GM21423 (cell line): ENCODE measurements at regions not wholly inside any gene's neighbourhood (a gene's known extent, or its start where the extent isn't known, plus 50 kb on each side); places are given as distances from the start of the nearest gene placed in this dataset.
A peak's percentile ranks its signal among the peaks of the same experiment; 100 is the strongest.
"Not testable (repeated sequence)": the region's sequence is repeated elsewhere in the genome, so short reads cannot be mapped to it uniquely, and the experiment has no call there.

Experiments used
- ATAC-seq: cut with Tn5 transposase; IDR thresholded peaks from one replicate; pipeline ENCODE4 v1.9.1; 2021; ENCODE audit warnings: mild to moderate bottlenecking, moderate library complexity; ENCODE audit not compliant: unreplicated experiment

DNA sequence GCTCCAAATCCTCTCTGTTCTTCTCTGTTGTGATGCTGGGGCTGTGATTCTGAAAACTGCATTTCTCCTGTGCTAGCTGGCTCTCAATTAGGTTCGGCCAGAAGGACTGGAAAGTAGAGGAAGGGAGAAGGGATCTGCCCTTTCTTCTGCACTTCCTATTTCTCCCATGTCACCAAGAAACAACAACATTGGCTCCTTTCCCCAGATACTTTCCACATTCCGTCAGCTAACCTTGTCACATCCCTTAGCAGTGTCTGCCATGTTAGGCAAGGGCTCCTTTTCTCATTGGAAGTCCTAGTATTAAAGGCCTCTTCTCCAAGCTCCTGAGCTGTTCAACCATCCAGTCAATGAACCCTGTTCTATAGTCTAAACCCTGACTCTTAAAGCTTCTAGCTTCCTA, 171.1 kb downstream of the ZNF621 start:
- ATAC-seq: no peak

DNA sequence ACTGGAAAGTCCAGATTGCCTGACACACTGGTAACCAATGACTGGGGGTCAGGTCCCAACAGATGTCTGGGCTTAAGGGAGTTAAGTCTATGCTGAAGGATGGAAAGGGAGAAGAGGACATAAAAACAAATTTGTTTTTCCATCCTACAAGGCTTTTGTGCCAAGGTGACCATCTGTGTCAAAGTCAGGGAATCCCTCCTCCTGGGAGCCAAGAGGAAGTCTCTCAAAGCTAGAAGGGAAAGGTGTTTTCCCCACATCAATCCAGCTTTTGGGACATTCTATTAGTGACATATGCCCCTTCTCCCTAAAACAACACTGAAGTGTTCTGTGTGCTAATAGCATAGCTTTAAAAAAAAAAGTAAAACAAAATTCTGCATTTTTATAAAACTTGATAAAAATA, 173.9 kb downstream of the ZNF621 start:
- ATAC-seq: not testable (repeated sequence)

DNA sequence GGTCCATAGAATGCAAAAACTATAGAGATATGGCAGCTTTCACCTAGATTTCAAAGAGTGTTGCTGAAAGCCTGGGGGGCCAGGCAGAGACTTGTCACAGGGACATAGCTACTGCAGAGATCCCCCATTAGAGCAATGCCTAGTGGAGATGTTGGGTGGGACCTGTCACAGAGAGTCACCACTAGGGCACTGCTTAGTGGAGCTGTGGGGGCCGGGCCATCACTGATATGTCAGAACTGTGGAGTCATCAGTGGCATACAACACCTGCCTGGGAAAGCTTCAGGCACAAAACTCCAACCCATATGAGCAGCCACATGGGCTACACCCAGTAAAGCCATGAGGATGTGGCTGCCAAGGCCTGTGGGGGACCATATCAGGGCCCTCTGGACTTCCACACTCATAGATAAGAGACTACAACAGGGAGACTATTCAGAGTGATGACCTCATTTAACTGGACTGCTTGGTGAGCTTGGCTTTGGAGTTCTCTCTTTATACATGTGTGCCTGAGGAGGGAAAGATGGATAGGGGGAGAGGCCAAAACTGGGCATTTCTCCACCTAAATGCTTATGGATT, 176.3 kb downstream of the ZNF621 start:
- no peak for ATAC-seq

DNA sequence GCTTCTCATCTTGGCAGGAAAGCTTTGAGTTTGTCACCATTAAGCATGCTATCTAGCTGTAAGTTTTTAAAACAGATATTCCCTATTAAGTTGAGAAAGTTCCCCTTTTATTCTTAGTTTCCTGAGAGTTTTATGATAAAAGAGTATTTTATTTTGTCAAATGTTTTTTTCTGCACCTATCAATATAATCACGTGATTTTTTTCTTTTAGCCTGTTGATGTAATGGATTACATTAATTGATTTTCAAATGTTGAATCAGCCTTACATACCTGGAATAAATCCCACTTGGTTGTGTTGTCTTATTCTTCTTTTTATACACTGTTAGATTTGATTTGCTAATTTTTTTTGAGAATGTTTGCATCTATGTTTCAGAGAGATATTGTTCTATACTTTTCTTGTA, 179.5 kb downstream of the ZNF621 start:
- ATAC-seq: no peak

DNA sequence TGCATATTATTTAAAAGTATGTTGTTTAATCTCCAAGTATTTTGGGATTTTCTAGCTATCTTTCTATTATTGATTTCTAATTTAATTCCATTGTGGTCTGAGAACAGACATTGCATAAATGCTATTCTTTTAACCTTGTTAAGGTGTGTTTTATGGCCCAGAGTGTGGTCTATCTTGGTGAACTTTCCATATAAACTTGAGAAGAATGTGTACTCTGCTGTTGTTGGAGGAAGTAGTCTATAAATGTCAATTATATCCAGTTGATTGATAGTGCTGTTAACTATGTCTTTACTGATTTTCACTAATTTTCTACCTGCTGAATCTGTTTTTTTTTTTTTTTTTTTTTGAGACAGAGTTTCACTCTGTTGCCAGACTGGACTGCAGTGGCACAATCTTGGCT, 180.9 kb downstream of the ZNF621 start:
- no peak for ATAC-seq

DNA sequence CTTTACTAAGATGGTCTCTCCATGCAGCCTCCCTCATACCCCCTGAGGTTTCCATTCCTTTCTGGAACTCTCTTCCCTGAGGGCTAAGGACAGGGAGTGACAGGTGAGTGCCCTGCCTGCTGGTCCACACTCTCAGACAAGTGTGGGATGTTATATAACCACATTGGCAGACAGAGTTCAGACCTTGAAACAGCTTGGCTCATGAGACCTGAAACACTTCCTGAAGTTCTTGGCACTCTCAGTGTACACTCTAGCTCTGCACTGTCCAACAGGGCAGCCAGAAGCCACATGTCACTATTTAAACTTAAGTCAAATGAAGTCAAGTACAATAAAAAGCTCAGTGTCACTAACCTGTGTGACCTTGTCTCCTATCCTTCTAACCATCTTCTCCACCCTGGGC, 188.5 kb downstream of the ZNF621 start:
- no peak for ATAC-seq

DNA sequence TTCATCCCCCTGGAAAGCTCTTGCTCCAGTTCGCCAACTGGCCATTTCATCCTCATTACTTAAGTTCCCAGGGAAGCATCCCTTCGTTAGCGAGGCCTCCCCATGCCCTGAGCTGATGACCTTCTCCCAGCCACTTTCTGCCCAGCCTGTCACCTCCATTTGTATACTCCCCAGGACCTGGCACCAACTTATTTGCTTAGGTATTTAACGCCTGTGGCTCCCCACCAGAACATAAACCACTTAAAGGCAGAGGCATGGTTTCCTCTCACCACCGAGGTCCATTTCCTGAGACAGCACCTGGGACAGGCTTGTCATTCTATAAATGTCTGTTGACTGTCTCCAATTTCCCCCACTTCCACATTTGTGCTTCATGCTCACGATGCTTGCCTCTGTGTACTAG, 189.0 kb downstream of the ZNF621 start:
- ATAC-seq: no peak

DNA sequence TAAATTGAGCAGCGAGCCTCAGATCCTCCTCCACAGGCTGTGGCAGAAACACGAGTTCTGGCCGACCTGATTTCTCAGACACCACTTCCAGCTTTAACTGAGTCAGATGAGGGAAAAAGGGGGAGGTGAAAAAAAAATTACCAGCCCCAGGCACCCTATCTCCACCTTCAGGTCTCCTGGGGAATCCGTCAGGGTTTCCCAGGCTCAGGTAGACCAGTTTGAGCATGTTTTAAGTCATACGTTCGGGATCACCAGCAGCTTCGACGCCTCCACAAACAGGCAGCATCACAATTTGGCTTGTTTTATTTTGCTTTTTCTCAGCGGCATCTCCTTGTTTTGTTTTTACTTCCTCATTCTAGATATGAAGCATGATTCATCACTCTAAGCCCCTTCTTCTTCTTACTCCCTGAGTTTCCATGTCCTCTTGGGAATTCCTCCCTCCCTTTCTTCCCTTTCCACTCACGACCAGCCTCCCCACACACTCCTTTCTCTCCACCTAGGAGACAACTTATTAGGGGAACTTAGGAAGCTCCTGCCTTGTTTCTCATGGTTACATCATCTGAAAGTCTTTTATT, 190.1 kb downstream of the ZNF621 start:
- ATAC-seq: no peak

DNA sequence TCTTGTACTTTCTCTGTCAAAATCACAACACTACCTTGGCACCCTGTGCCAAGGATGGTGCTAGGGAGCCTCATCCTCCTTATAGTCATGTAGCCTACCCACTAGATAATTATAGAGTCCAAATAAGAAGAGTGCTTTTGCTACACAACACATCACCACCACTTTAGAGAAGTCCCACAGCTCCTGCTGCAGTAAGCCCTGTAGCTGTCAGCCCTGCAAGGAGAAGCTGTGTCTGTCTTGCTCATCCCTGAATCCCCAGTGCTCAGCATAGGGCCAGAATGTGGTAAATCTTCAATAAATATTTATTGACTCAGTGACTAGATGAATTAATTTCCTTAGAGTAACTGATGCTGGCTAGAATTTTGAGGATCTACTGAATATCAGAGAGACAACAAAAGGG, 190.8 kb downstream of the ZNF621 start:
- no peak for ATAC-seq

DNA sequence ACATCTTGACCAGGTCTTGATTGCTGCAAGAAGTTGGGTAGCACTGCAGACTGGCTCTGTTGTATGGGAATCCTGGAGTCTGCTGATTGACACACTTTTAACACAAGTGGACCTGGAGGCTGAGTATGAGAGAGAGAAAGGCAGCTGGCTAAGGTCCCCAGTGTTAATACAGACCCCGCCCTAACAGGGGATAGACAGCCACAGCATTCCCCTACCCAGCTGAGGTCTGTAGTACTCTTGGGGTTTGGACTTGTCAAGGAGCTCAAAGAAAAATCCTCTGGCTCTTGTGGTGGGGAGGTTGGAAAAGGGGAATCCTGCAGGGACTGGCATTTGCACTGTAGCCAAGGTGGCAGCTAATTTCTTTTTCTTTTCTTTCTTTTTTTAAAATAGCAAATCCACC, 192.7 kb downstream of the ZNF621 start:
- ATAC-seq: no peak

DNA sequence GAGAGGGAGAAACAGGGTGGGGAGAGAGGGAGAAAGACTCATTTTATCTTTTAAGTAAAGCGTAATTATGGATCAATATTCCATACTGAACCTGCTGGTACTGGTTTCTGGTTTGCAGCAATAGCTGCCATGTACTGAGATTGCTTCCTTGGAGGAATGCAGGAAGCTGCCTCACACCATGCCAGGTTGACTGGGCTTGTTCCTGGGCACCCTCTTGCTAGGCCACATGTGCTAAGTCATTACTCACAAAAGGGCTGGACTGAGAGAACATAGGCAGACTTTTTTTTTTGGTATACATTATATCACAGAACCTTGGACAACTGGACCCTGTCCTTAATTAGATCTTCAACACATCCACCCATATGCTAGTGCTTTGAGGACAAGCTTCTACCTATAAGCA, 193.4 kb downstream of the ZNF621 start:
- peak; percentile 24 for ATAC-seq

DNA sequence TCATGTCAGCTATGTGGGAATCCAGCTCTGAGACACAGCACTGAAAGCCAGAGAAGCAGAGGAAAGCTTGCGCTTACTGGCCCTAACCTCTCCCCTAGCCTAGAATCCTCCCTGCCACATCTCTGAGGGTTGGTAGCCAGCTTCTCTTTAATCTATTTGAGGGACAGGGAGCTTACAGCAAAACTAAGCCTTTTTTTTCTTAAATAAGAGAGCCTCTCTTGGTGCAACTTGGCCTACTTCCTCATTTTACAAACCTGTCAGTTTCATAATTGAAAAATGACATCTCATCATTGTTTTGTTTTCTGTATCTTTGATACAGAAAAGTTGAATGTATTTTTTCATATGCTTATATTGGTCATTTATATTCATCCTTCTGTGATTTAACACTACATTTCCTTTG, 193.9 kb downstream of the ZNF621 start:
- peak; percentile 93 for ATAC-seq

DNA sequence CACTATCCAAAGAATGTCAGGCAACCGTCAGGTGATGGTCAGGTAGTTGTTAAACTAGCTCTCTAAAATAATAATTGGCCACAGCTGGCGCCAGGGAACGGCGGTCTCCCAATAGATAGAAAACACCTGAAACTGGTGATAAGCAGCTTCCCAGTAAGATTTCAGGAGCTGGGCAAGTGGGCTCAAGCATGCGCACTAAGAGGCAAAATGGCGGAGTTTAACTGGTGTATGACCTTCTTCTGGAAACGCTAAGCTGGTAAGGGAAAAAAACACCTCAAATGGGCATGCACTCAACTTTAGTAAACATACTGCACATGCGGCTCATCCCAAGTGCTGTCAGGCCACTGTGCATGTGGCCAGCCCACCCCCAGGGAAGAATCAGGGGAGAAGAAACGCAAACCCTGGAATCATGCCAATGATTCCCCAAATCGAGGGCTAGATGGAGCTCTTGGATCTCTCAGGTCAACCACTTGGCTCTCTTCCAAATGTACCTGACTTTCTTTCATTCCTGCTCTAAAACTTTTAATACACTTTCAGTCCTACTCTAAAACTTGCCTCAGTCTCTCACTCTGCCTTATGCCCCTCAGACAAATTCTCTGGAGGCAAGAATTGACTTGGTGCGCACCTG, 195.0 kb downstream of the ZNF621 start:
- ATAC-seq: no peak

DNA sequence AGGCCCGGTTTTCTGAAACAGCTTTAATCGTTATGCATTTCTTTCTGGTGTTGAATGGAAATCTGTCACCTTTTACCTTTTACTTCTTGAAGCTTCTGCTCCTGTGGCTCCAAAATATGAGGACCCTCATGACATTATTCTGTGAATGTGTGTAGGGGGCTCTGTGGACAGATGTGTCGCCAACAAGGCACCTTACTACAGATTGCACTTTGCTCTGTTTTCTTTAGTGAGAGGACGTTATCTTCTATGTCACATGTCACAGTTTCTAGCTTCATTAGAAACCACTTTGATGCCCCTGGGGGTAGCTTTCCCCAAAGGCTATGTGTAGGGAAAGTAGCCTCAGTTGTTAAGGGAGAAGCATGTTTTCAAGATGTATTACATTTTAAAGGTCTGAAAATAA, 195.6 kb downstream of the ZNF621 start:
- no peak for ATAC-seq

DNA sequence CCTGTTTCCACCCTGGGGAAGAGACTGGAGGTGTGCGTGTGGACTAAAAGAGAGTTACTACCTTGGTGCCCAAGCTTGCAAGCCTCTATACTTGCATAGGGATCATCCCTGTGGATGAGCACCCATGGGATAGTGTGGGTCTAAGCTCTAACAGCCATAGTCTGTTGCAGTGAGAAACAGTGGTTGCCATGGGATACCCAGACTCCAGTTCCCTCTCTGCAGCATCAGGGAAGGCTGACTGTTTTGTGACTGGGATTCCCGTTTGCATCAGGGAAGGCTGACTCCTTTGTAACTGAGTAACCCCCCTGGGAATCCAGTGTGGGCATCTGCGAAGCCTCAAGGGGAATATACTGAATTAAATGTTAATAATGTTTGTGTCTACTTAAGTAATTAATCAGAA, 196.1 kb downstream of the ZNF621 start:
- ATAC-seq: no peak

DNA sequence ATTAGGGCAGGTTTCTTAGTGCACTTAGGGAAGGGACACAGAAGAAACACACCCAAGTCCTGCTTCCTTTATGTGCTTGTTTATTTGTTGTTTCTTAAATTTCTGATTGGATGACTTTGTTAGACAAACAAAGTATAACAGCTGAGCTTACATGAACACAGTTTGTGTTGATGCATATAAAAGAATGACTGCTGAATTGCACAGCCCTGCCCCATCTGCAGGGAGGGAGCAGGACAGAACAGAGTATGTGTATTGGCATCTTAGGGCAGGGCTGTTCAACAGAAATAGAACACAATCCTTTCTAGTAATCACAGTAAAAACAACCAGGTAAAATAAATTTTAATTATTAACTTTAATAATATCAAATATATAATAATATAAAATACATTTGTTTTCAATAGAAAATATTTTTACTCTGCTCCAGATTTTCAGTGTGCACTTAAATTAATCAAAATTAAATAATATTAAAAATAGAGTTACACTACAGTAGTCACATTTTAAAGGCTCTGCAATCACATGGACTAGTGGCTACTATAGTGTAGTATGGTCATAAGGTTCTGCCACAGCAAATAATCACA, 198.4 kb downstream of the ZNF621 start:
- no peak for ATAC-seq

DNA sequence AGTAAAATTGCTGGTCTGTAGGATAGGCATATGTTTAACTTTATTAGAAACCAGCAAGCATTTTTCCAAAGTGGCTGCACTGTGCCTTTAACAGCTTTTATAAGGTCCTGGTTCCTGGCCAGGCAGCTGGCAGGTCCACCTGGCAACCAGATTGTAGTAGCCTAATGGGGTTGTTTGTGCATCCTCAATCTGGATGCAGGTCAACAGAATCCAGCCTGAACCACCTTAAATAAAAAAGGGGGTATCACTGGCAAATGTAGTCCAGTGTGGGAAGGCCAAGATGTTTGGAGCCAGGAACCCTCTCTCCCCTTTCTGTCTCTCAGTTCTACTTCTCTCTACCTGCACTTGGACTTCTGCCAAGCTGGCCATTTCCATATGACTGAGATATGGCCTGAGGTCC, 200.3 kb downstream of the ZNF621 start:
- ATAC-seq: no peak

DNA sequence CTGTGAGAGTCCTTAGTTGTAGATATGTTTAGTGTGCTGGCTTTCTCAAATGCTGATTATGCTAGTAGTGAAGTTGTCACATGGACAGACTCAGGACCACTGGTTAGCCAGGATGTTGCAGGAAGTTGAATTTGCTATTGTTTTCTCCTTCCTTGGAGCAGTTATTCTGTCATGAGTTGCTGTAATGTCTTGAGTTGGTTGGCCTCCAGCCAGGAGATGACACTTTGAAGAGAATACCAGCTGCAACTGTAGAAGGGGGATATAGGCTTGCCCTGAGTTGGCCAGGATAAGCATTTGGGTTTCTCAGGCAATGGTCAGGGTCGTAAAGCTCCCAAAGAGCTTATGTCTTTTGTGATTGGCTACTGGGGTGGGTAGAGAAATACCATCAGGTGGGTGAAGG, 206.7 kb downstream of the ZNF621 start:
- ATAC-seq: no peak

DNA sequence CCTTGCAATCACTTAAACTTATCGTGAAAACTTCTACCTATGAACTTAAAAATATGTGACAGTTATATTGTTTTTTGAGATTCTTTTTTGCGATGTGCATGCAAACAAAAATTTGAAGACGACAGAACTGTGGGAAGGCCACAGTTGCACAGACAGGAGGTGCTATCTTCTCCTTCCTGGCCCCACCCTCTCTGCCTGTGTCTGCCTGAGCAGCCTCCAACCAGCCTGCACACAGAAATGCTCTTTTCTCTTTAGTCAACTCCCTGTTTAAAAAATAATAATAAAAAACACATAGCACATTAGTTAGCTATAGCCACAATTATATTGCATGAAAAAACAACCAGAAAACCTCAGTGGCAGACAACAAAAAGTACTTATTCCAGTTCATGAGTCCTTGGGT, 212.2 kb downstream of the ZNF621 start:
- no peak for ATAC-seq

DNA sequence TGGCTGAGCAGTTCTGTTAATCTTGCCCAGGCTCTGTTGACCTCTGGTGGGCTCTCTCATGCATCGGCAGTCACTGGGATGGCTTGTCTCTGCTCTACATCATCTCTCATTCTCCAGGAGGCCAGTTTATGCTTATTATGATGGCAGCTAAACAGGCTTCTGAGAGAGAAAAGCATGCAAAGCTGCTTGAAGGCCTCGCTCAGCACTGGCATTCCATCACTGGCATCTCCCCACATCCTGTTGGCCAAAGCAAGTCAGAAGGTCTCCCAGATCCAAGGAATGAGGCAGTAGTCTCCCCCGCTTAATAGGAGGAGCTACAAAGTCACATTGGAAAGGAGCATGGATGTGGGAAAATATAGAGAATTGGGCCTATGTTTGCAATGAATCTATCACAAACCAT, 212.6 kb downstream of the ZNF621 start:
- ATAC-seq: no peak

DNA sequence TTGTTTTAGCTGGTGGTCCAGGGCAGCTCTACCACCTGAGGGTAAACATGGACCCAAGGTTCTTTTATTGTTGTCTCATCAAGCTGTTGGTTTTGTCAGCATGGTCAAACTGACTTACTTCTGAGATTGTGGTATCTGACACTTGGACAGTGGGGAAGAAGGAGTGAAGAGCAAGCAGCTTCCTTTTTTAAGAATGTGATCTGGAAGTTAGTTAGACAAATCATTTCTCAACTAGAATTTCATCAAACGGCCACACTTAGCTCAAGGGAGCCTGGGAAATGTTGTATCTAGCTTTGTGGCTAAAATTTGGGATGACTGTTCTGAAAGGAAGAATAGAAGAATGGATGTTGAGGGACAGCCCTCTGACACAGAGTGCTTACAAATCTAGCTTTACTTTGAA, 215.2 kb downstream of the ZNF621 start:
- ATAC-seq: no peak

DNA sequence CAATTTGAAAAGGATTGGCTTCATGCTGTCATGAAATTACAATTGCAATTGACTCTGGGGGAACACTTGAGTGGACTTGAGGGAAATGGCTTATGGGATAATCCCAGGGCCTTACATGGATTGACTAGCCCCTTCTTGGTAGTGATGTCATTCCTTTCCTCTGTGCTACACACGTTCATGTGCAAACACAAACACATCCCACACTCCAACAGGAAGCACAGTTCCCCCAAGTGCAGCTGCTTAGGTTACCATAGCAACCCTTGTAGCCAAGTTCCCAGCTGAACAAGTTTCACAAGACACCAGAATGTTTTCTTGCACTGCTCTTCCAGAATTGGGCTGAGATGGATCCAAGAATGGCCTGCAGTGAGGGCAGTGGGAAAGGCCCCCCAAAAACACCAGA, 217.0 kb downstream of the ZNF621 start:
- ATAC-seq: no peak
